Endodermal cell (in vitro differentiated cells): ENCODE measurements at regions not wholly inside any gene's neighbourhood (a gene's known extent, or its start where the extent isn't known, plus 50 kb on each side); places are given as distances from the start of the nearest gene placed in this dataset.

Experiments used
- DNase-seq: peaks from one replicate; pipeline ENCODE4 v3.0.0-alpha.2; 2017
- H3K27ac ChIP-seq: 2 replicates; pipeline ENCODE4 v1.5.1; 2013; ENCODE audit warnings: mild to moderate bottlenecking, low read depth, low read length, moderate library complexity
- H3K27me3 ChIP-seq: 2 replicates; pipeline ENCODE4 v1.6.1; 2013; ENCODE audit warnings: mild to moderate bottlenecking, low read length, moderate library complexity; ENCODE audit not compliant: insufficient read depth, control insufficient read depth, poor library complexity, severe bottlenecking
- H3K36me3 ChIP-seq: 2 replicates; pipeline ENCODE4 v1.7.0; 2013; ENCODE audit warnings: mild to moderate bottlenecking, low read length, moderate library complexity; ENCODE audit not compliant: control insufficient read depth, insufficient read depth
- H3K4me1 ChIP-seq: one replicate; pipeline ENCODE4 v1.7.0; 2013; ENCODE audit warnings: low read length; ENCODE audit not compliant: control insufficient read depth, insufficient read depth
- H3K4me3 ChIP-seq: 2 replicates; pipeline ENCODE4 v1.5.1; 2013; ENCODE audit warnings: mild to moderate bottlenecking, low read length, moderate library complexity
- H3K9ac ChIP-seq: 2 replicates; pipeline ENCODE4 v1.6.1; 2013; ENCODE audit warnings: mild to moderate bottlenecking, low read length, moderate library complexity; ENCODE audit not compliant: poor library complexity, severe bottlenecking; ENCODE audit errors: extremely low read depth
- H3K9me3 ChIP-seq: 2 replicates; pipeline ENCODE4 v1.6.1; 2013; ENCODE audit warnings: mild to moderate bottlenecking, low read length, moderate library complexity; ENCODE audit not compliant: control insufficient read depth
- H3K27ac Mint-ChIP-seq: 2 replicates; pipeline ENCODE4 v1.8.0; 2020; ENCODE audit warnings: mixed read lengths
- H3K27me3 Mint-ChIP-seq: 2 replicates; pipeline ENCODE4 v1.8.0; 2021; ENCODE audit warnings: mild to moderate bottlenecking, mixed read lengths; ENCODE audit not compliant: insufficient read depth
- H3K36me3 Mint-ChIP-seq: 2 replicates; pipeline ENCODE4 v1.8.0; 2020; ENCODE audit warnings: low read depth, mixed read lengths
- H3K4me1 Mint-ChIP-seq: 2 replicates; pipeline ENCODE4 v1.8.0; 2020; ENCODE audit warnings: mixed read lengths
- H3K4me3 Mint-ChIP-seq: 2 replicates; pipeline ENCODE4 v1.8.0; 2020; ENCODE audit warnings: mild to moderate bottlenecking, moderate library complexity, mixed read lengths
- H3K9me3 Mint-ChIP-seq: 2 replicates; pipeline ENCODE4 v1.8.0; 2020; ENCODE audit warnings: mild to moderate bottlenecking, mixed read lengths
- CTCF ChIP-seq: fragments of 200-600 bp; sonication (generic); conservative IDR thresholded peaks from 2 replicates; pipeline ENCODE4 v1.5.0; 2021; ENCODE audit warnings: antibody characterized with exemption, mild to moderate bottlenecking
- WGBS, 2 experiments: methylation state at CpG; one replicate each; pipeline versions ENCODE4 v1.1.5 to v1.1.7; 2013; ENCODE audit warnings: missing lambda C conversion rate in 2 of 2, mixed read lengths in 1 of 2; ENCODE audit not compliant: insufficient coverage in 1 of 2, insufficient read length in 1 of 2; 5-methylcytosine and 5-hydroxymethylcytosine counted together

GRCh38 chr7:32347244-32347828 is 142.8 kb downstream of the LSM5 start:
- H3K4me3 Mint-ChIP-seq, result no peak overlapping the region
- no peak overlapping the region for H3K9ac ChIP-seq
- no peaks in the 10 kb centered on the region for H3K36me3 Mint-ChIP-seq
- H3K9me3 ChIP-seq, result no peaks in the 10 kb centered on the region
- no peaks in the 10 kb centered on the region for H3K27me3 Mint-ChIP-seq
- no peaks in the 10 kb centered on the region for H3K4me1 ChIP-seq
- no peak overlapping the region for H3K4me3 ChIP-seq
- H3K27ac ChIP-seq, result no peak overlapping the region
- TF ChIP-seq CTCF, result peak; percentile 77
- H3K27ac Mint-ChIP-seq, result no peak overlapping the region
- whole genome bisulfite sequencing, 2 experiments, result 79 to 82% methylated on average over 2 of the region's 2 CpGs
- peak; percentile 67 for DNase-seq
- H3K27me3 ChIP-seq, result no peaks in the 10 kb centered on the region
- no peaks in the 10 kb centered on the region for H3K4me1 Mint-ChIP-seq
- peaks cover 5% of the 10 kb centered on the region for H3K9me3 Mint-ChIP-seq
- no peaks in the 10 kb centered on the region for H3K36me3 ChIP-seq

- no peak for DNase-seq
- H3K27ac ChIP-seq, result no peak overlapping the region
- no peaks in the 10 kb centered on the region for H3K27me3 Mint-ChIP-seq
- H3K4me1 ChIP-seq, result no peaks in the 10 kb centered on the region
- 46% methylated on average over 1 of the region's 1 CpG; no CpG with 5 or more reads in 1 of the 2 experiments for WGBS, 2 experiments
- no peak overlapping the region for H3K27ac Mint-ChIP-seq
- H3K4me3 Mint-ChIP-seq, result no peak overlapping the region
- no peaks in the 10 kb centered on the region for H3K27me3 ChIP-seq
- H3K36me3 Mint-ChIP-seq, result no peaks in the 10 kb centered on the region
- TF ChIP-seq CTCF, result no peak
- no peak overlapping the region for H3K4me3 ChIP-seq
- no peaks in the 10 kb centered on the region for H3K4me1 Mint-ChIP-seq
- no peak overlapping the region for H3K9ac ChIP-seq
- peaks cover 5% of the 10 kb centered on the region for H3K9me3 Mint-ChIP-seq
- H3K36me3 ChIP-seq, result no peaks in the 10 kb centered on the region
- no peaks in the 10 kb centered on the region for H3K9me3 ChIP-seq
Measured at GRCh38 chr7:32346253-32346652, 143.9 kb downstream of the LSM5 start.

GRCh38 chr7:32336726-32337125 is 153.5 kb downstream of the LSM5 start:
- no peak overlapping the region for H3K27ac Mint-ChIP-seq
- H3K4me1 ChIP-seq, result no peaks in the 10 kb centered on the region
- DNase-seq, result no peak
- H3K4me3 ChIP-seq, result no peak overlapping the region
- no peaks in the 10 kb centered on the region for H3K36me3 Mint-ChIP-seq
- no peak overlapping the region for H3K4me3 Mint-ChIP-seq
- no peak overlapping the region for H3K27ac ChIP-seq
- no peaks in the 10 kb centered on the region for H3K9me3 ChIP-seq
- H3K9ac ChIP-seq, result no peak overlapping the region
- H3K27me3 ChIP-seq, result no peaks in the 10 kb centered on the region
- no peaks in the 10 kb centered on the region for H3K4me1 Mint-ChIP-seq
- no peaks in the 10 kb centered on the region for H3K36me3 ChIP-seq
- no peak for TF ChIP-seq CTCF
- no peaks in the 10 kb centered on the region for H3K9me3 Mint-ChIP-seq
- WGBS, 2 experiments, result 71 to 82% methylated on average over 2 of the region's 2 CpGs
- peaks cover 9% of the 10 kb centered on the region for H3K27me3 Mint-ChIP-seq
